Body of pancreas (tissue), 4 donors: ENCODE measurements at regions not wholly inside any gene's neighbourhood (a gene's known extent, or its start where the extent isn't known, plus 50 kb on each side); places are given as distances from the start of the nearest gene placed in this dataset.

Experiments
- ATAC-seq: fragments of 150-250 bp; one replicate; pipeline ENCODE4 v1.9.1; 2016
- DNase-seq, 4 donors: peaks; one replicate each; pipeline ENCODE4 v3.0.0-alpha.2; 2019
- H3K27ac ChIP-seq, 4 donors: fragments of 200-600 bp; sonication (generic); 1 replicate in 3 of 4; 2 replicates in 1 of 4; pipeline versions ENCODE4 v1.5.1 to v1.6.1; 2016 to 2019; ENCODE audit warnings: mild to moderate bottlenecking in 1 of 4, mixed read lengths in 1 of 4, moderate library complexity in 1 of 4
- H3K27me3 ChIP-seq, 2 donors: fragments of 200-600 bp; sonication (generic); one replicate each; pipeline ENCODE4 v1.6.0; 2016; ENCODE audit warnings: mild to moderate bottlenecking in 1 of 2
- H3K36me3 ChIP-seq, 2 donors: fragments of 200-600 bp; sonication (generic); replicated peaks in 1 of 2; 2 replicates each; pipeline ENCODE4 v1.5.1; 2016; ENCODE audit warnings: low read depth in 2 of 2; ENCODE audit not compliant: insufficient read depth in 1 of 2
- H3K4me1 ChIP-seq: fragments of 200-600 bp; sonication (generic); one replicate; pipeline ENCODE4 v1.6.0; 2016
- H3K4me3 ChIP-seq, 2 donors: fragments of 200-600 bp; sonication (generic); 1 replicate in 1 of 2; 2 replicates in 1 of 2; pipeline ENCODE4 v1.5.1; 2016 to 2019
- H3K9me3 ChIP-seq, 3 donors: fragments of 200-600 bp; sonication (generic); 1 replicate in 2 of 3; 2 replicates in 1 of 3; pipeline ENCODE4 v1.5.1; 2016
- CTCF ChIP-seq, 7 experiments: fragments of 450-650 bp in 4 of 7; fragments of 200-600 bp in 3 of 7; sonication (generic) in 3 of 7; IDR thresholded peaks; one replicate each; pipeline ENCODE4 v1.5.1; 2016 to 2019; ENCODE audit warnings: antibody characterized with exemption in 7 of 7
- POLR2A ChIP-seq, 3 donors: fragments of 450-650 bp; IDR thresholded peaks; one replicate each; pipeline ENCODE4 v1.6.1; 2016; ENCODE audit warnings: antibody characterized with exemption in 3 of 3, mild to moderate bottlenecking in 2 of 3
- WGBS, 2 donors: methylation state at CpG; one replicate each; pipeline ENCODE4 v1.1.5; 2017; 5-methylcytosine and 5-hydroxymethylcytosine counted together
- intact Hi-C: fragments of 100-400 bp; cut with DNase I; formaldehyde crosslinking; loops from one replicate; pipeline ENCODE4 v1.15.1; 2023

- DNase-seq = no peak
- Histone ChIP-seq H3K27ac (no peak overlapping the region), H3K9me3 (no peaks in the 10 kb centered on the region), H3K36me3 (no peaks in the 10 kb centered on the region), H3K27me3 (no peaks in the 10 kb centered on the region), H3K4me3 (no peak overlapping the region), H3K4me1 (no peaks in the 10 kb centered on the region)
- TF ChIP-seq CTCF (IDR thresholded peaks at IDR 0.05) (no peak), POLR2A (IDR thresholded peaks at IDR 0.05) (no peak)
- intact Hi-C loops = no loop called here
- ATAC-seq = no peak
- 86 to 92% methylated on average over 1 of the region's 1 CpG for WGBS, 2 donors
Observed at GRCh38 chr10:123404357-123404756, 250.2 kb downstream of the BUB3 start.

- TF ChIP-seq POLR2A (IDR thresholded peaks at IDR 0.05) (no peak), CTCF (IDR thresholded peaks at IDR 0.05) (no peak)
- H3K4me3 ChIP-seq = no peak overlapping the region
- intact Hi-C loops = no loop called here
- no peaks in the 10 kb centered on the region for H3K36me3 ChIP-seq
- WGBS, 2 donors = 59 to 62% methylated on average over 3 of the region's 3 CpGs
- DNase-seq = no peak
- H3K27me3 ChIP-seq = no peaks in the 10 kb centered on the region
- no peak overlapping the region for H3K27ac ChIP-seq
- ATAC-seq = no peak
- H3K9me3 ChIP-seq = no peaks in the 10 kb centered on the region
- H3K4me1 ChIP-seq = no peaks in the 10 kb centered on the region
Observed at GRCh38 chr10:123408660-123409059, 254.5 kb downstream of the BUB3 start.

- Histone ChIP-seq H3K27ac (no peak overlapping the region), H3K4me1 (no peaks in the 10 kb centered on the region), H3K9me3 (no peaks in the 10 kb centered on the region), H3K27me3 (no peaks in the 10 kb centered on the region), H3K4me3 (no peak overlapping the region), H3K36me3 (no peaks in the 10 kb centered on the region)
- no peak for TF ChIP-seq POLR2A (IDR thresholded peaks at IDR 0.05)
- no peak for TF ChIP-seq CTCF (IDR thresholded peaks at IDR 0.05)
- intact Hi-C loops = no loop called here
- no peak for DNase-seq
- WGBS, 2 donors = 52 to 59% methylated on average over 3 of the region's 3 CpGs
- ATAC-seq = no peak
Observed at GRCh38 chr10:123409426-123409825, 255.2 kb downstream of the BUB3 start.

GRCh38 chr10:123409884-123410283, 255.7 kb downstream of the BUB3 start:
- ATAC-seq = no peak
- TF ChIP-seq CTCF (IDR thresholded peaks at IDR 0.05) (no peak), POLR2A (IDR thresholded peaks at IDR 0.05) (no peak)
- H3K27me3 ChIP-seq = no peaks in the 10 kb centered on the region
- no peak for DNase-seq
- H3K4me1 ChIP-seq = no peaks in the 10 kb centered on the region
- intact Hi-C loops = no loop called here
- H3K36me3 ChIP-seq = no peaks in the 10 kb centered on the region
- no peak overlapping the region for H3K27ac ChIP-seq
- no peak overlapping the region for H3K4me3 ChIP-seq
- 43 to 59% methylated on average over 6 of the region's 6 CpGs for WGBS, 2 donors
- H3K9me3 ChIP-seq = no peaks in the 10 kb centered on the region

GRCh38 chr10:123413353-123413752, 252.8 kb upstream of the GPR26 start:
- TF ChIP-seq CTCF (IDR thresholded peaks at IDR 0.05) = no peak
- TF ChIP-seq POLR2A (IDR thresholded peaks at IDR 0.05) = no peak
- Histone ChIP-seq H3K9me3 (no peaks in the 10 kb centered on the region), H3K4me1 (no peaks in the 10 kb centered on the region), H3K4me3 (no peak overlapping the region), H3K27ac (no peak overlapping the region), H3K27me3 (no peaks in the 10 kb centered on the region), H3K36me3 (no peaks in the 10 kb centered on the region)
- 75 to 82% methylated on average over 2 of the region's 2 CpGs for WGBS, 2 donors
- DNase-seq (no peak), ATAC-seq (no peak)
- intact Hi-C loops = no loop called here
